Hepatic stellate cell (primary cell): ENCODE measurements at regions not wholly inside any gene's neighbourhood (a gene's known extent, or its start where the extent isn't known, plus 50 kb on each side); places are given as distances from the start of the nearest gene placed in this dataset.

Experiments used
- DNase-seq: peaks from one replicate; pipeline ENCODE4 v3.0.0; 2011; ENCODE audit warnings: low spot score

DNA sequence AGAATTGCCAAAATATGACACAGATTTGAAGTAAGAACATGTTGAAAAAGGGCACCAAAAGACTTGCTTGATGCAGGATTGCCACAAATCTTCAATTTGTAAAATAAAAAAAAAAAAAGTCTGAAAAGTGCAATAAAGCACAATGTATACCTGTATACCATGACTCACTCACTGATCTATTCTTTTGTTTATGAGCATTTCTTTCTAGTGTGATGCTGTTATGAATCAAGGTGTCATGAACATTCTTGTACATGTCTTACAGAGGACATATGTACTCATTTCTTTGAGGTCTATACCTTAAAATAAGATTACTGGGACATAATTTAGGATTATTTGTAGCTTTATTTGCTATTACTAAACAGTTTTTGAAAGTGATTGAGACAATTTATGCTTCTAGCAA is 464.9 kb upstream of the RBMS3 start:
- no peak for DNase-seq

DNA sequence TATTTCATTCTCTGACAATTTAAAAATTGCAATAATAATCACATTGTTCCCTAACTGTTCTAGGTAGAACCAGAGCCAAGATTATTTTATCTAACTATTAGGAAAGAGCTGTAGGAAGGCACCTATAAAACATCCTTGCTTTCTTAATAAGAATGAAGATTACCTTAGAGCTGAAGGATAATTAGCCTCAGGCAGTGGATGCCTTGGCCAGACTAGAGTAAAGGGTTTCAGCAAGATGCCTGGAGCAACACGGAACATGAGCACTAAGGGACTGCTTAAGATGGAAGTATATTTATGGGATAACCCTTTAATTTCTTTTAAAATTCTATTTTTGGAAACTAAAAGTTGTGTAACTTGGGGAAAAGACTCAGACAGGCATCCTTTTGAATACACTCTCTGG is 456.6 kb upstream of the RBMS3 start:
- DNase-seq = no peak

DNA sequence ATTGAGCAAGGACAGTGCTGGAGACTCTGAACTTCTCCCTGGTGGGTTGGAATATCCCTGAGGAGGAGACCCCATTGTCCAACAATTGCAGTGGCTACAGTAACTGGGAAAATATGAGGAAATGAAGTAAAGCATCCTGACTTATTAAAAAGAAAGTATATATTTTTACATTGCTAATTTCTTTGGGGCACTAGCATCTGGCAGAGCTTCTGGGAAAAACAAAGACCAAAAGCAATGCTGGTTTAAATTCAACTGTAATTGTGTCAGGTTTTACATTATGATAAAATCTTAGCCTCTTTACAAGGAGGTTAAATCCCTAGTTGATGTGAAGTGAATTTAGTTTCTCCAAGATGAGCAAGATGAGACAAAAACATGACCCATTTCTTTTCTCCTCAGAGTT is 454.0 kb upstream of the RBMS3 start:
- DNase-seq = no peak

DNA sequence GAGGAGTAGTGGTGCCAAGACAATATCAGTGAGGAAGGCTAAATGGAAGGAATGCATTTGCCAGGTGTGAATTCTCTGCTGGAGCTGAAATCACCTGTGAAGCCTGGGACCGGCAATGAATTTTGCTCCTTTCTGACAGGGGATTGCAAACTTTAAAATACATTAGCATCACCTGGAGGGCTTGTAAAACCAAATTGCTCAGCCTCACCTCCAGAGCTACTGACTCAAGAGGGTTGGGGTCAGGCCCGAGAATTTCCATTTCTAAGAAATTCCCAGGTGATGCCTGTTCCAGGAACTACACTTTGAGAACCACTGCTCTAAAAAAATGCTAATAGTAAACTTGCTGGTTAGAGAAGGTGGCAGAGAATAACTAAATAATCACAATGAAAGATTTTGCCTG is 445.6 kb upstream of the RBMS3 start:
- DNase-seq = no peak

DNA sequence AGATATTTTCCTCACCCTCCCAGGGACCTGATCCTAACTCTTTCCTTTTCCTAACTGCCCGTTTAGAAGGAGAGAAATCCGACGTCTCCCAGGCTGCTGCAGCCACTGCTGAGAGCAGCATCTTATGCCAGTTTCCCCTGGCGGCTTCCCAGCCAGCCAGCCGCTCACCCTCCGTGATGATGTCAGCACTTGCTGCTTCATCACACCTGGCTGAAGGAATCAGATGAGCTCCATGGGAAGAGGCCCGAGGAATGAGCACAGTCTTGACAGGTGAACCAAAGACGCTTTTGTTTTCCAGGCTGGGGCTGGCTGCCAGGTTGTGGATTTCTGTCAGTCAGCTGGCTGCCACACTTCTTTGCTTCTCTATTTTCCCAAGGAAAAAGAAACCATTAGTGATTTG is 445.1 kb upstream of the RBMS3 start:
- no peak for DNase-seq

DNA sequence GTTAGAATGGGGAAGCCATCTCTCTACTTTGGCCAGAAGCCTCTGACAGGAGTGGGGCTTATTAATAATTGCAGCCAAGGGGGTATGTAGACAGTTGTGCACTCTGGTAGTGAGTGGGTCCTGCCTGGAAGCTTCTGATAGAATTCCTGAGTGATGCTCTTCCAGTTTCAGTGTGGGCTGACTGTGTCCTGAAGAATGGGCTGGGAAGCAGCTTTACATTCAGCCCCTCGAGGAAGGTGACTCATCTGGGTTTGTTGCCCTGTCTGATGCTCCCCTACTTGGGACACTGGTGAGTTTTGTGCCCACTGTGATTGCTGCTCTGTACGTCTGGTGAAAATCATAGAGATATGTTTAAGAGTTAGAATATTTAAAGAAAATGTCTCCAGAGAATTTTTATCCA is 444.7 kb upstream of the RBMS3 start:
- DNase-seq = no peak

DNA sequence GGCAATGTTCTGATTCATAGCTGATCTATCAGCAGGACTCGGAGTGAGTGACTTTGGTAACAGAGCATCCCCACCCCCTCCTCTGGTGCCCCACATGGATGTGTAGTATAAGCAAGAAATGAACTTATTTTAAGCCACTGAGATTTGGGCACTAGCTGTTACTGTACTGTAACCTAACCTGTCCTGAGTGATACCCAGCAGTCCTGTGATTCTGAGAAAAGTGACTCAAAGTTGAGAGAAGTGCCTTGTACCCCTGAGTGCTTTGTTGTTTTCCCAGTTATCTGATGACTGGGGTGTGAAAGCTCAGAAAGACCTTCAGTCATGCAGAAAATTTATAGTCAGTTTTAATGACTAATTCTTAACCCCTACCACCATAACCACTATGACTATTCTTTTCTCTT is 439.9 kb upstream of the RBMS3 start:
- no peak for DNase-seq

DNA sequence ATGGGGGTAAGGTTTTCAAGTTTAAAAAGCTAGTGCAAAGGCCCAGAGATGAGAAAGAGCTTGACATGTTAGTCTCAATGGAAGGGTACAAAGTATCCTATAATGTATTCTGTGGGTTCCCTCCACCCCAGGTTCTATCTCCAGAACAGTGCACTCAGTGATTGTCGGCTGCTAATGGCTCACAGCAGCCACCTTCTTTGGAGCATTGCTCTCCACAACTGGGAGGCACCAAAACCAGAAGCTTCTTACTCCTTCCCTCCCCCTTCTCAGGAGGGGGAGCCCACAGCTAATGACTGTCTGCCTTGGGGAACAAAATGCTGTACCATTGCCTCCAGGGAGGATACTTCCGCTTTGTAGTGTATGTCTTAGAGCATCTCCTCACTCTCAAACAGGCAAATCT is 439.4 kb upstream of the RBMS3 start:
- DNase-seq = no peak

DNA sequence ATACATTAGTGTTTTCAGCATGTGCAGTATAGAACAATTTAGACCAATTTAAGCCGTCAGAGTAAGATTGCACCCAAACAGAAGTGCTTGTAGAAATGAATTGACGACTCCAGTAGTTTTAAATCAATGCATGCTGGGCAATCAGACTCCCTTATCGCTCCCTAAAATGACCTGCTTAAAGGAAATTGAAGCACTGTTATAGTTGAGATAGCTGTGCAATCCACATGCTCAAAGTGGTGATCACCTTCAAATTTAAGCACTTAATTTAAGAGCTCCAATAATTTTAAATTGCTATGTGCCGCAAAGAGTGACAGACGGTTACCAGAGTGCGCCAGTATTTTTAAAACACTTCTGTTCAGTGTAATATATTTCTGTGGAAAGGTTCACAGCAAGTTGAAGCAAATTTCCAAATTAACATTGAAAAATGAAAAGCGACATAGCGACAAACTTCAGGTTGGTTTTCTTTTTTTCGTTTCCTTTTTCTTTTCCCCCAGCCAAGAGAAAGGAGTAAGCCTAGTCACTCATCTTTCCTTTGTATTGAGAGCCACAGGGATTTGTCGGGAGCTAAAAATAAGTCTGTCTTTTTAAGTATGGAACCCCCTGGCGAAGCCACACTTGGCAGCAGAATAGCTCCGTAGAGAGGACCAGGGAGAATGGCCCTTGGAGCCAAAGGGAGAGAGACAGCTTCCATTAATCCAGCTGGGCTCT is 436.4 kb upstream of the RBMS3 start:
- no peak for DNase-seq

DNA sequence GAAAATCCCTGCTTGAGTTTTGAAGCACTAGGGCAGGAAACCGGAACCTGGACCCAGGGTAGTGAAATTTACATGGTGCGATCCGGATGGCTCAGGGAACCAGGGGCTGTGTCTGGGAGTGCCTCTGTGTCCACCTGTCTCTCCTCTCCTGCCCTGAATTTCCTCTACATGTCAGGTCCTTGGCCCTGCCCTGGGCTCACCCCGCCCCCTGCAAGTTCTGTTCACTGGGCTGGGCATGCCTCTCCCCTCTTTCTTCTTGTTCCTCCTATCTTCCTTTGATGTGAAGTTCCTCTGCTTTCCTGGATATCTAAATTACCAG is 435.9 kb upstream of the RBMS3 start:
- DNase-seq = no peak

DNA sequence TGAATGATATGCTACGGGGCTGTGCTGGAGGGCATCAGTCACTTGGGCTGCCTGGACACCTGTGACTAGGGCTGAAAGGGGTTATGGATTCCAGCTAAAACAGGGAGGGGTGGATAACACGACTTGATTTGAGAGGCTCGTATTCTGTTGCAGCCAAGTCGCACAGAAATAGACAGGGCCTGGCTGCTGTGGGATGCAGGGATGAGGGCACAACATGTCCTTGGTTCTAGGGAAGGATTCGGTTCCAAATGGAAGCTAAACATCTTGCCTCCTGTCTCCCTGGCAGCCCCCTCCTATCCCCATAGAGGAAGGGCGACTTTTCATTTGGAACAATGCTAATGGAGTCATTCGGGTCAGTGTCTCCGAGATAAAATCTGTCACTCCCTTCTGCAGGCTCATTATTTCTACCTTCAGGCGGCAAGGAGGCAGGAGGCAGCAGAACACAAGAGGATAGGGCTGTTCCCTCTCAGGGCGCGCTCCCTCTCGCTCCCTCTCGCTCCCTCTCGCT is 433.8 kb upstream of the RBMS3 start:
- no peak for DNase-seq

DNA sequence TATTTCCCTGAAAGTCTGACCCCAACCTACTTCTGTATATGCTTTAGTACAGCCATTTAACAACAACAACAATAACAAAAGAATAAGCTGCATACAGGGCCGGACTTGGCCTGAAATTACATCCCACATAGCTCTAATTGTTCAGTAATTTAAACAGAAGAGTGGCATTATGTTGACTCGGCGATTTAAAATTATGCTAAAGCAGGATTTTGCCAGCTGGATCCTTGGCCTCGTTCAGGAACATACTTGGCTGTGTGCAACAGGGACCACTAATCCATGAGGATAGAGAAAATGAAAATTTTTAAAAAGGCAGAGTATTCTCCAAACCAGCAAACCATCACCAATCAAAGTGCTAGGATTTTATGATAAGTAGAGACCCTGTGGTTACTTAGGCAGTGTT is 433.1 kb upstream of the RBMS3 start:
- no peak for DNase-seq

DNA sequence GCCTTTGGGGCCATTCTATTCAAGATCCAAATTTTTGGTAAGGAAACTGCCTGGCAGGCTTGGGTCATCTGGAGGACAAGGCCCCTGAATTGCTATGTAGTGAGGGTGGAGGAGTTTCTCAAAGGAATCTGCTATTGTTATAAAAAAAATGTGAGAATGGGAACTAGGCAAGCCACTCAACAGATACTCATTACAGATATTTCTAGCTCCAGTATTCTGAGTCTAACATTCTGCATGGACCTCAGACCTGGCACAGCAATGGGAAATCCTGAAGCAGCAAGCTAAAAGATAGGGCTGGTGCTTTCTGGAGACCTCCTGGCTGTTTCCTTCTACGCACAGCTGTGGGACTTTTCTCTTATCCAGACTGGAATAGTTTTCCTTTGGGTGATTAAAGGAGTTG is 430.7 kb upstream of the RBMS3 start:
- DNase-seq = no peak

DNA sequence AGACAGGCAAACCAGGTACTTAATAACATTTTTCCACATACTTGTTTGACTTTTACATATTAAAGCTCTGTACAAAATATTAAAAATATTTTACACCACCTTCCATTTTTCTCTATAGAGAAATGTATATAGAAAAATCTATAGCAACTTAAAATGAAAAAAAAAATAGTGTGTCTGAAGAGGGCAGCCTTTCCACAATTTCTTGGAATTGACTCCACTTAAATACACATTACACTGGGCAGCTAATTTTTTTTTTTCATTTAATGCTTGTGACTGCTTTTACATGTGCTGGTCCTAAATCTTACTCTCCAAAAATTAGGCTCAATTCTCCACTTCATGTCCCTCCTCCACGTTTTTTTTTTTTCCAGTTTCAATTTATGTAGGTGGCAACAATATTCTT is 427.0 kb upstream of the RBMS3 start:
- no peak for DNase-seq

DNA sequence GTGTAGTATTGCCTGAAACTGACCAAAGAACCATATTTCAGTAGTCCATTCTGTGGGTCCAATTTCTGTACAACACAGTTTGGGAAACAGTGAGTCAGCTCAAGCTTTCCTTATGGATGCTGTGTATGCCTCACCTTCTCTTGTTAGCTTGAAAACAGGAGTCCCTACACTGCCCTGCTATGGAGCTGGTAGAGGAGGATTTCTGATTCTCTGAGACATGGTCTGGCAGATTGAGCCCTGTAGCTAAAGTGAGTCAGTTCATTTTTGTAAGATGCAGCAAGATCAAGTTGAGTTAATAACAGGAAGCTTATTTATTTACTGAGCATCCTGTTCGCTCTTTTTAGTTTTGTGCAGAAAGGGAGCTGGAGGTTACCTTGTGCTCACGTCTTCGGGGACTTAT is 424.1 kb upstream of the RBMS3 start:
- DNase-seq = no peak

DNA sequence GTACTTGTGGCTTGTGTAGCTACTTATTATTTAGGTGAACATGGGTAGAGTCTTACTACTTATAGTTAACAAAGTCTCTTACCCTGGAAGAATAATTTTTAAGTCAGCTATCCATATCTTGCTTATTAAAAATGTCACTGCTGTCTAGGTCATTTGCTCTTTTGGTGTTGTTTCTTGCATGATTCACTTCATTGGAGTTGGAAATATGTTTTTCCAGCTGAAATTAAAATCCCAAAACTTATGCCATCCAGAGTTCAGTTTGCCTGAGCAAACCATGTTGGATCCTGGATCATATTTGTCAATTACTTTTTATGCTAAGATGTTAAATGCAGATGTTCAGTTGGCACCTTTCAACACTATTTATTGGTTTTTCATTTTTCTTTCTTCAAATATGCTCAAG is 421.0 kb upstream of the RBMS3 start:
- no peak for DNase-seq

DNA sequence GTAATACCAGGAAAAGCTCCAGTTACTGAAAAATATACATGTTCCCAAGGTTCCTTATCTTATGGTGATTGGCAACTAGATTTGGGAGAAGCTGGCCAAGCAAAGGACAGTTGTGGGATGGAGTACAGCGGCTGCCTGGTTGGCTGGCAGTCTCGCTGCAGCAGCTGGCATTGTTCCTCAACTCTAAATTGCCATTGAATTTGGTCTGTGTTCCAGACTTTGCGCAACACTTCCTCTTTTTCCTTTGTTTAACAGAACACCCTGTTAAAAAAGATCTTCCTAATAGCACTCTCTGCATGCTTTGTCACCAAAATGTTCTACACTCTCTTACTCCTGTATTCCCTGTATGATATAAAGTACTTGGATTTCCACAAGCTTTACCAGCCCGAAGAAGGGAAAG is 420.6 kb upstream of the RBMS3 start:
- DNase-seq = no peak

DNA sequence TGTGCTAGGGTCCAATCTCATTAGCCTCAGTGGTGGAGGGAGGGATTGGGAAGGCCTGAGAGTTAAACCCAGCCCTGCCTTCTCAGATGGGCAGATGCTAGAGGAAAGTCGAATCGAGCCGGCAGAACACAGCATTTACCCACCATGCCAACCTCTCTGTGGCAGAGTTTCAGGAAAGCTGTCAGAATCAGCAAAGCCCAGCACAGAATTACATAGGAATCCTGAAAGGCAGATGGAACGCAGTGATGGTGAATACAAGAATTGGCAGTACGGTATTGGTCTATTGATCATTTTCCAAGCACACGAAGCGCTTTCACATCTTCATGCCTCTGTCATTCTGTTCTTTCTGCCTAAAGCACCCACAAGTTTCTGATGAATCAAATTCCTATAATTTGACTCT is 417.7 kb upstream of the RBMS3 start:
- no peak for DNase-seq

DNA sequence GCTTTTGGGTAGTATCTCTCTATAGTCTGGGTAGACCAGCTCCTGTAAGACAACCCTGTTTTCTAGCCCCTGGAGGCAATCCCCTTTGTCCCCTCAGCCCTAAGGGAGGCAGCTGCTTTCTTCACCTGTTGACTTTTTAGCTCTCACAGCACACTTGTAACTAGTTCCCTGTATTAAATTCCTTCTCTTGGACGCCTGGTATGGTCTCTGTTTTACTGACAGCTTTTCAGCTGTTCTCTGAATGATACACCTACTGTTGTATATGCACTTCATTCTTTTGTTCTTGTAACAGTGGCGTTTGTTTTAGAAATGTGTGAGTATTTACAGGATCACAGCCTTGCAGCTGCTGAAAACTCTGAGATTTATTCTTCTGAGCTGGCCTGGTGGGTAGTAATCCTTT is 413.0 kb upstream of the RBMS3 start:
- DNase-seq = no peak

DNA sequence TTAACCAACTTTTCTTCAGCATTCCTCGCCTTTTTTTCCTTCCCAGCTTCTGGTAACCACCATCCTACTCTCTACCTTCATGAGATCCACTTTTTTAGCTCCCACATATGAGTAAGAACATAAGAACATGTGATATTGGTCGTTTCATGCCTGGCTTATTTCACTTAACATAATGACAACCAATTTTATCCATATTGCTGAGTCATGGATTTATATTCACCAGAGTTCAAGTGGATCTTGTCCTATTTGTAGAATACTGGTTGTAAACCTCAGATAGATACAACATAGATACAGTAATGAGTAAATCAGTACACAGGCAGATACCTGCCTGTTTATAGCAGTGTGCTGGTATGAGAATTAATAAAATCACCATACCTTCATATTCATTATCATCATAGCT is 412.0 kb upstream of the RBMS3 start:
- no peak for DNase-seq

DNA sequence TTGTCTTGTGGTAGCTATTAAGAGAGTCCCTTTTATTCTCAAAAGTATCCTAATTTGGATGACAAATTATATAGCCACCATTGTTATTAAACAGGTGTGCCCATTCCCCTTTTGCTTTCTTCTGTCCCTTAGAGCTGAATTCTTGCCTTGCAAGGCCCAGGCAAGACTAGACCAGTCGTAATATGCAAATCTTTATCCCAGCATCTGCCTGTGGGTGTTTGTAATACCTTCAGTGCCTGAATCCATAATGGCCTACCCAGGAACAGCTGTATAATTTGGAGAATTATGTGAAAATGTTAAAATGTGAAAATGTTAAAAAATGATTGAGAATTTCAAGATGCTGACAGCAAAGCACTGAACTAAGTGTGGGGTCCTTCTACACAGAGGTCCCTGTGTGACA is 403.0 kb upstream of the RBMS3 start:
- no peak for DNase-seq

DNA sequence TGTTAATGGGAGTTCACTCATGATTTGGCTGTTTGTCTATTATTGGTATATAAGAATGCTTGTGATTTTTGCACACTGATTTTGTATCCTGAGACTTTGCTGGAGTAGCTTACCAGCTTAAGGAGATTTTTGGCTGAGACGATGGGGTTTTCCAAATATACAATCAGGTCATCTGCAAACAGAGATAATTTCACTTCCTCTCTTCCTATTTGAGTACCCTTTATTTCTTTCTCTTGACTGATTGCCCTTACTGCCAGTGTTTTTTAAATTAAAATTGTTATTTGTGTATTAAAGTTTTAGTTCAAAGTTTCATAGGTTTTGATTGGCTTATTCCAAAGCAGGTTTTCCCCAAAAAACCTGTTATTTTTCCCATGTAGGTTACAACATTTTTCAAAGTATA is 390.5 kb upstream of the RBMS3 start:
- no peak for DNase-seq

DNA sequence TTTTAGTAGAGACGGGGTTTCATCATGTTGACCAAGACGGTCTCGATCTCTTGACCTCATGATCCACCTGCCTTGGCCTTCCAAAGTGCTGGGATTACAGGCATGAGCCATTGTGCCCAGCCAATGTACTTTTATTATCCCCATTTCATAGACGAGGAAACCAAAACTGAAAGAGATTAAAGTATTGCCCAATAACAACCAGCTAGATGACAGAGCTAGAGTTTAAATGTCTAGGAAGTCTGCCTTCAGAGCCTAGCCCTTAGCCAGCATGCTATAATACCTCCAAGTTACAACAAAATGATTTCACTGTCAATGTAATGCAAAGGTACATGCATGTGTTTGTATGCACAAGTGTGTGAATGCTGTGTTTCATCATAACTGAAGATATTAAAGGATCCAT is 389.4 kb upstream of the RBMS3 start:
- DNase-seq = no peak

DNA sequence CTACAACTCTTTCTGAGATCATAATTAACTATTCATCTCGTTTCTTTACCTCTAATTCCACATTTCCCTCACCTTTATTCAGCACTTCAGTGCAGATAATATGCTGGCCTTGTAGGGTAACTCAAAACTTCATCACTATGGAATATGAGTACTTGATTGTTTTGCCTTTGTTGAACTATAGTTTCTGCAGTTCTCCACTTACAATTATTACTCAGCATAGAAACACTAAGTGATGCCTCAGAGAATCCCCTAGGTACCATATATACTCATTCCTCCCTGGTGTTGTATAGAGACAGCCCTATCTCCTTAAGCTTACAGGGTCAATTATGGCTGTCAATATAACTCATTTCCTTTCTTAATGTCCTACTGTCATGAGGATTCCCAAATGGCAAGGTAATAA is 380.6 kb upstream of the RBMS3 start:
- no peak for DNase-seq

DNA sequence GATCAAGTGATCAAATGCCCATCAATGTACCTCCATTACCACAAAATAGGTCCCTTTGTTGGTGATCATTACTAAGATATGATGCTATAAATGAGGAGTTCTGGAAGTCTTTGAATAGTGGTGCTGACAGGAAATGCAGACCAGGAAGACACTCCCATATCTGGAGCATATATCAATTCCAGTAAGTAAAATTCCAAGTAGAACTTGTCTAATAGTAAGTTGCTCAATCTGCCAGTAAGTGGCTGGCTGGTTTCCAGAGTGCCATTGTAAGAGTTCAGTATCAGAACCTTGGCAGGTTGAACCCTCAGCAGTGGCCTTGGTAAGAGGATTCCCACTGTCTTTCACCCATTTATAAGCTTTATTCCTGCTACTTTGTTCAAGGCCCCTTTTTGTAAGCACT is 379.9 kb upstream of the RBMS3 start:
- no peak for DNase-seq
